Chondrocyte (in vitro differentiated cells): ENCODE measurements at regions not wholly inside any gene's neighbourhood (a gene's known extent, or its start where the extent isn't known, plus 50 kb on each side); places are given as distances from the start of the nearest gene placed in this dataset.

Experiments used
- DNase-seq: peaks from one replicate; pipeline ENCODE4 v3.0.0; 2021; ENCODE audit warnings: mixed read lengths, low spot score
- H3K27ac Mint-ChIP-seq: one replicate; pipeline ENCODE4 v1.8.0; 2021; ENCODE audit warnings: mild to moderate bottlenecking, moderate library complexity, mixed read lengths; ENCODE audit not compliant: unreplicated experiment
- H3K27me3 Mint-ChIP-seq: 2 replicates; pipeline ENCODE4 v1.8.0; 2021; ENCODE audit warnings: low read depth, mixed read lengths
- H3K36me3 Mint-ChIP-seq: 2 replicates; pipeline ENCODE4 v1.8.0; 2021; ENCODE audit warnings: low read depth, mixed read lengths
- H3K4me1 Mint-ChIP-seq: 2 replicates; pipeline ENCODE4 v1.8.0; 2021; ENCODE audit warnings: low read depth, mild to moderate bottlenecking, mixed read lengths
- H3K4me3 Mint-ChIP-seq: one replicate; pipeline ENCODE4 v1.8.0; 2021; ENCODE audit warnings: mild to moderate bottlenecking, moderate library complexity, mixed read lengths; ENCODE audit not compliant: unreplicated experiment
- H3K9me3 Mint-ChIP-seq: 2 replicates; pipeline ENCODE4 v1.8.0; 2021; ENCODE audit warnings: low read depth, mixed read lengths
- CTCF ChIP-seq: fragments of 200-600 bp; sonication (generic); IDR thresholded peaks from 2 replicates; pipeline ENCODE4 v1.5.0; 2021; ENCODE audit warnings: antibody characterized with exemption, mild to moderate bottlenecking, moderate library complexity

GRCh38 chr9:86818636-86819035, 128.7 kb downstream of the GAS1 start:
- Mint-ChIP-seq H3K27ac (no peak overlapping the region), H3K36me3 (no peaks in the 10 kb centered on the region), H3K4me1 (peaks cover 25% of the 10 kb centered on the region), H3K9me3 (no peaks in the 10 kb centered on the region), H3K4me3 (no peak overlapping the region), H3K27me3 (no peaks in the 10 kb centered on the region)
- no peak for TF ChIP-seq CTCF
- DNase-seq: no peak

- Mint-ChIP-seq H3K27ac (no peak overlapping the region), H3K36me3 (no peaks in the 10 kb centered on the region), H3K9me3 (no peaks in the 10 kb centered on the region), H3K4me1 (peaks cover 17% of the 10 kb centered on the region), H3K4me3 (no peak overlapping the region), H3K27me3 (no peaks in the 10 kb centered on the region)
- no peak for TF ChIP-seq CTCF
- no peak for DNase-seq
Observed at GRCh38 chr9:86816868-86817267, 130.4 kb downstream of the GAS1 start.

- TF ChIP-seq CTCF: no peak
- H3K4me1 Mint-ChIP-seq: peaks cover 12% of the 10 kb centered on the region
- no peak overlapping the region for H3K27ac Mint-ChIP-seq
- no peak for DNase-seq
- no peaks in the 10 kb centered on the region for H3K9me3 Mint-ChIP-seq
- H3K27me3 Mint-ChIP-seq: no peaks in the 10 kb centered on the region
- no peak overlapping the region for H3K4me3 Mint-ChIP-seq
- no peaks in the 10 kb centered on the region for H3K36me3 Mint-ChIP-seq
Observed at GRCh38 chr9:86816366-86816765, 130.9 kb downstream of the GAS1 start.

GRCh38 chr9:86812616-86813015, 134.7 kb downstream of the GAS1 start:
- no peak for TF ChIP-seq CTCF
- no peaks in the 10 kb centered on the region for H3K27me3 Mint-ChIP-seq
- no peak overlapping the region for H3K27ac Mint-ChIP-seq
- H3K4me3 Mint-ChIP-seq: no peak overlapping the region
- H3K4me1 Mint-ChIP-seq: no peaks in the 10 kb centered on the region
- no peak for DNase-seq
- H3K9me3 Mint-ChIP-seq: no peaks in the 10 kb centered on the region
- peaks cover 1% of the 10 kb centered on the region for H3K36me3 Mint-ChIP-seq

GRCh38 chr9:86809759-86810367, 137.4 kb downstream of the GAS1 start:
- Mint-ChIP-seq H3K4me1 (no peaks in the 10 kb centered on the region), H3K4me3 (no peak overlapping the region), H3K27ac (no peak overlapping the region), H3K36me3 (peaks cover 1% of the 10 kb centered on the region), H3K9me3 (no peaks in the 10 kb centered on the region), H3K27me3 (no peaks in the 10 kb centered on the region)
- DNase-seq: no peak
- TF ChIP-seq CTCF: no peak
